Chondrocyte (in vitro differentiated cells): ENCODE measurements at regions not wholly inside any gene's neighbourhood (a gene's known extent, or its start where the extent isn't known, plus 50 kb on each side); places are given as distances from the start of the nearest gene placed in this dataset.

Experiments used
- DNase-seq: peaks from one replicate; pipeline ENCODE4 v3.0.0; 2021; ENCODE audit warnings: mixed read lengths, low spot score
- H3K27ac Mint-ChIP-seq: one replicate; pipeline ENCODE4 v1.8.0; 2021; ENCODE audit warnings: mild to moderate bottlenecking, moderate library complexity, mixed read lengths; ENCODE audit not compliant: unreplicated experiment
- H3K27me3 Mint-ChIP-seq: 2 replicates; pipeline ENCODE4 v1.8.0; 2021; ENCODE audit warnings: low read depth, mixed read lengths
- H3K36me3 Mint-ChIP-seq: 2 replicates; pipeline ENCODE4 v1.8.0; 2021; ENCODE audit warnings: low read depth, mixed read lengths
- H3K4me1 Mint-ChIP-seq: 2 replicates; pipeline ENCODE4 v1.8.0; 2021; ENCODE audit warnings: low read depth, mild to moderate bottlenecking, mixed read lengths
- H3K4me3 Mint-ChIP-seq: one replicate; pipeline ENCODE4 v1.8.0; 2021; ENCODE audit warnings: mild to moderate bottlenecking, moderate library complexity, mixed read lengths; ENCODE audit not compliant: unreplicated experiment
- H3K9me3 Mint-ChIP-seq: 2 replicates; pipeline ENCODE4 v1.8.0; 2021; ENCODE audit warnings: low read depth, mixed read lengths
- TF ChIP-seq, protein P1 (sequence below): fragments of 200-600 bp; sonication (generic); IDR thresholded peaks from 2 replicates; pipeline ENCODE4 v1.5.0; 2021; ENCODE audit warnings: antibody characterized with exemption, mild to moderate bottlenecking, moderate library complexity

DNA sequence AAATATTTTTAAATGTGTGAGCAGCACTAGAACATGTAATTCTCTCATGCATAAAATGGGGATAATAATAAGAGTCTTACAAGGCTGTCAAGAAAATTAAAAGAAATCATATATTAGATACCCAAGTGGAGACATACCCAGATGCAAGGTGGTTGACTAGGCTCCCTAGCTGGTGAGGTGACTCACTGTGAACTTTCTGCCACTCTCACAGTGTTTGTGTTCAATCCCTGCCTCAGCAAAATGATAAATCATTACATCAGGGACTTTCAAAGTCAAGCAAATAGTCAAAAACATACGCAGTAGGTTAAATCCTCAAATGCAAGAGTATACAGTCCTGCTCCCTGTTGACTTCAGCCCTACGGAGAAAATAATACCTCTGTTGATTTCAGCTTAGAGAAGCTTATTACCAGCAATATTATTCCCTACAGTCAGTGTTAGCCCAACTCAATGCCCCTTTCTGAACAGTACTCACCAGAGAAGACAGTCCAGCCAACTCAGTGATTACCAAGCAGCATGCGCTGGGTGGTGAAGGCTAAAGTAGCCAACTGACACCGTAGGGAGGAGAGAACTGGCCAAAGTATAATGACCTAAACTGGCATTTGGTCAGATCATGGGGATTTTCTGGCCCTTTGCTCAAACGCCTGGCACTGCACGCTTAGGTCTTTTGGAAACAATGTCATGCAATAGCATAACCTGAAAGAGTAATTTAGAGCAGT is 73.1 kb upstream of the BARX2 start:
- Mint-ChIP-seq H3K36me3 (no peaks in the 10 kb centered on the region), H3K27ac (no peak overlapping the region), H3K27me3 (peaks cover 2% of the 10 kb centered on the region), H3K4me3 (no peak overlapping the region), H3K9me3 (no peaks in the 10 kb centered on the region), H3K4me1 (no peaks in the 10 kb centered on the region)
- TF ChIP-seq, protein P1, sequence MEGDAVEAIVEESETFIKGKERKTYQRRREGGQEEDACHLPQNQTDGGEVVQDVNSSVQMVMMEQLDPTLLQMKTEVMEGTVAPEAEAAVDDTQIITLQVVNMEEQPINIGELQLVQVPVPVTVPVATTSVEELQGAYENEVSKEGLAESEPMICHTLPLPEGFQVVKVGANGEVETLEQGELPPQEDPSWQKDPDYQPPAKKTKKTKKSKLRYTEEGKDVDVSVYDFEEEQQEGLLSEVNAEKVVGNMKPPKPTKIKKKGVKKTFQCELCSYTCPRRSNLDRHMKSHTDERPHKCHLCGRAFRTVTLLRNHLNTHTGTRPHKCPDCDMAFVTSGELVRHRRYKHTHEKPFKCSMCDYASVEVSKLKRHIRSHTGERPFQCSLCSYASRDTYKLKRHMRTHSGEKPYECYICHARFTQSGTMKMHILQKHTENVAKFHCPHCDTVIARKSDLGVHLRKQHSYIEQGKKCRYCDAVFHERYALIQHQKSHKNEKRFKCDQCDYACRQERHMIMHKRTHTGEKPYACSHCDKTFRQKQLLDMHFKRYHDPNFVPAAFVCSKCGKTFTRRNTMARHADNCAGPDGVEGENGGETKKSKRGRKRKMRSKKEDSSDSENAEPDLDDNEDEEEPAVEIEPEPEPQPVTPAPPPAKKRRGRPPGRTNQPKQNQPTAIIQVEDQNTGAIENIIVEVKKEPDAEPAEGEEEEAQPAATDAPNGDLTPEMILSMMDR: no peak
- DNase-seq: no peak

DNA sequence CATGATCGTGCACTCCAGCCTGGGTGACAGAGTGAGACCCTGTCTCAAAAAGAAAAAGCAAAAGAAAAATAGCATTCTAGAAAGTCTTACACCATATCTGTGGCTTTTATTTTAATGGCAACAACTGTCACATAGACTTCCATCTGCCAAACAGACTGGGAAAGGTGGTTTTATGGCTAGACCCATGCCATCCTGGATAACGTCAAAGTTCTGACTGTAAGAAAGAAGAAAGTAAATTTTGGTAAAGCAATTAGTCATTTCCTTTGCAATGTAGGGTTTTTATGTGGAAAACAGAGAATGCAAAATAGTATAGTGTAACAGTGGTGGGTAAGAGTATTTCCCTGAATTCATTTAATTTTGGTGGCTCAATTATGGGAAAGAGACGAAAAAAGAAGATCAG is 75.5 kb upstream of the BARX2 start:
- H3K27ac Mint-ChIP-seq: no peak overlapping the region
- H3K4me1 Mint-ChIP-seq: peaks cover 9% of the 10 kb centered on the region
- no peak for DNase-seq
- H3K27me3 Mint-ChIP-seq: peaks cover 2% of the 10 kb centered on the region
- no peaks in the 10 kb centered on the region for H3K9me3 Mint-ChIP-seq
- H3K4me3 Mint-ChIP-seq: no peak overlapping the region
- TF ChIP-seq, protein P1: no peak
- H3K36me3 Mint-ChIP-seq: no peaks in the 10 kb centered on the region

DNA sequence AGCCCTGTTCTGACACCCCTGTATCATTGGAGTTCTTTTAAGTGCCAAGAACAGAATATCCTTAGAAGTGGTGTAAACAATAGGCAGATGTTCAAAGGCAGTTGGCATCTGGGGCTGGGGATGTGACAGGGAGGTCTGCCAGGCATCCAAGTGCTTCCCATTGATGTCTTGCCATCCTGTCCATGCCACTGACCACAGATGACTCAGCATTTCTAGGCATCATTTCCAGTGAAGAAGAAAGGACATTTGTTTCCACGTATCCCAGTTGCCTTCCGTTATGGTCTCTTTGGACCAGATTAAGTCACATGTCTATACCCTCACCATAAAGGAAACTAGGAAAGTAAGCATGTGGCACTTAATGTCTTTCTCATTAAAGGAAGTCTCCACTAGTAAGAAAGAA is 76.7 kb upstream of the BARX2 start:
- H3K27me3 Mint-ChIP-seq: peaks cover 2% of the 10 kb centered on the region
- no peaks in the 10 kb centered on the region for H3K36me3 Mint-ChIP-seq
- H3K27ac Mint-ChIP-seq: no peak overlapping the region
- peaks cover 12% of the 10 kb centered on the region for H3K4me1 Mint-ChIP-seq
- H3K9me3 Mint-ChIP-seq: no peaks in the 10 kb centered on the region
- H3K4me3 Mint-ChIP-seq: no peak overlapping the region
- TF ChIP-seq, protein P1: no peak
- DNase-seq: no peak

DNA sequence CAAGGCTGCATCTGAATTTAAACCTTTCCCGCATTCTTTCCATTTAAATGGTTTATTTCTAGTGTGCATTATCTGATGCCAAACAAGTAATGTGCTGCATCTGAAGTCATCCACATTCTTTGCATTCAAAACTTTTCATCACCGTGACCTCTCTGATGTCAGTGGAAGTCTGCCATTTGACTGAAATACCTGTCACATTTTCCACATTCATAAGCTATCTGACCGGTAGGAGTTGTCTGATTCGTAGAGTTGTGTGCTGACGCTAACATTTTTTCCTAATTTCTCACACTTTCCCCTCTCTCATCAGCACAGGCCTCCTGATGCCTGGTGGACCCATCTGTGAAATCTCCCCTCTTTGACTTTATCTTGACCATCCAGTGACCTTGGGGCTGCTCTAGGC is 79.9 kb upstream of the BARX2 start:
- Mint-ChIP-seq H3K27ac (peak overlapping the region; percentile 63), H3K4me1 (peaks cover 12% of the 10 kb centered on the region), H3K4me3 (no peak overlapping the region), H3K36me3 (no peaks in the 10 kb centered on the region), H3K9me3 (no peaks in the 10 kb centered on the region), H3K27me3 (peaks cover 6% of the 10 kb centered on the region)
- DNase-seq: no peak
- TF ChIP-seq, protein P1: no peak

DNA sequence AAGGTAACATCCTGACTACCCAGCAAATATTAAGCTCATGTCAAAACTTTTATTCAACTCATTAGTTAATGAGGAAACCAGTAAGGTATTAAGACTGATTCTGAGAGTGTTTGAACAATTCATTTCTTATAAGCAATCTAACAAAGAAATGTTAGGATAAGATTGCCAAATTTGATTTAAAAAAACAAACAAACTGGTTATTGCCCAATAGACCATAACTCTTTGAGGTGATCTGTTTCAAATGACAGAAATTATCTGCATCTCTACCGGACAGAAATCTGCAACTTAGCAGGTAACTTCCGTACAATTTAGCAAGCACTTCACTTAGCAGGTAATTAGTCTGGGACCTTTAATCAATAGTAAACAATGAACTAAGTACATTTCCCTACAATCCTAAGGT is 82.9 kb upstream of the BARX2 start:
- Mint-ChIP-seq H3K27me3 (peaks cover 6% of the 10 kb centered on the region), H3K27ac (no peak overlapping the region), H3K36me3 (no peaks in the 10 kb centered on the region), H3K4me3 (no peak overlapping the region), H3K4me1 (peaks cover 16% of the 10 kb centered on the region), H3K9me3 (no peaks in the 10 kb centered on the region)
- TF ChIP-seq, protein P1: no peak
- DNase-seq: no peak
